Activated naive CD8-positive, alpha-beta T cell treated with anti-CD3 and anti-CD28 coated beads, Interleukin-2, amount 10 ng/mL, durations not matched to agents 7 days and 5 days (primary cell): ENCODE measurements at regions not wholly inside any gene's neighbourhood (a gene's known extent, or its start where the extent isn't known, plus 50 kb on each side); places are given as distances from the start of the nearest gene placed in this dataset.
"Not testable (repeated sequence)": the region's sequence is repeated elsewhere in the genome, so short reads cannot be mapped to it uniquely, and the experiment has no call there.

Experiments used
- ATAC-seq: fragments of 150-1000 bp; cut with Tn5 transposase; one replicate; pipeline ENCODE4 v1.10.0; 2021; ENCODE audit warnings: low read depth, moderate library complexity
- POLR2A ChIA-PET: fragments of 350-600 bp; sonication (Branson Sonifier 250); formaldehyde crosslinking; loops from one replicate; lab custom pipeline; 2021; ENCODE audit warnings: antibody characterized with exemption; lab: Charles Lee
- DNase-seq: peaks from one replicate; pipeline ENCODE4 v3.0.0; 2021
- H3K27ac Mint-ChIP-seq: one replicate; pipeline ENCODE4 v1.8.0; 2022; ENCODE audit warnings: mild to moderate bottlenecking, mixed read lengths
- H3K27me3 Mint-ChIP-seq: one replicate; pipeline ENCODE4 v1.8.0; 2022; ENCODE audit warnings: mild to moderate bottlenecking, moderate library complexity, mixed read lengths
- H3K36me3 Mint-ChIP-seq: one replicate; pipeline ENCODE4 v1.8.0; 2021; ENCODE audit warnings: mild to moderate bottlenecking, mixed read lengths
- H3K4me1 Mint-ChIP-seq: one replicate; pipeline ENCODE4 v1.8.0; 2021; ENCODE audit warnings: mixed read lengths
- H3K4me3 Mint-ChIP-seq: one replicate; pipeline ENCODE4 v1.8.0; 2022; ENCODE audit warnings: mild to moderate bottlenecking, moderate library complexity, mixed read lengths
- H3K9me3 Mint-ChIP-seq: one replicate; pipeline ENCODE4 v1.8.0; 2021; ENCODE audit warnings: mixed read lengths

- H3K4me1 Mint-ChIP-seq, result no peaks in the 10 kb centered on the region
- peaks cover 6% of the 10 kb centered on the region for H3K9me3 Mint-ChIP-seq
- POLR2A ChIA-PET, result no interaction called here
These were observed 383.6 kb downstream of the COG6 start for GRCh38 chr13:40039061-40039460.

GRCh38 chr13:40042991-40043390 is 387.5 kb downstream of the COG6 start:
- H3K9me3 Mint-ChIP-seq, result peaks cover 4% of the 10 kb centered on the region
- DNase-seq, result no peak
- H3K27me3 Mint-ChIP-seq, result peaks cover 14% of the 10 kb centered on the region
- no peaks in the 10 kb centered on the region for H3K36me3 Mint-ChIP-seq
- no peak overlapping the region for H3K4me3 Mint-ChIP-seq
- no peak for ATAC-seq
- no peak overlapping the region for H3K27ac Mint-ChIP-seq
- POLR2A ChIA-PET, result no interaction called here
- no peaks in the 10 kb centered on the region for H3K4me1 Mint-ChIP-seq

More at GRCh38 chr13:40039061-40039460, 383.6 kb downstream of the COG6 start:
- no peak for ATAC-seq
- peaks cover 13% of the 10 kb centered on the region for H3K27me3 Mint-ChIP-seq
- DNase-seq, result no peak
- no peak overlapping the region for H3K4me3 Mint-ChIP-seq
- H3K36me3 Mint-ChIP-seq, result no peaks in the 10 kb centered on the region
- H3K27ac Mint-ChIP-seq, result no peak overlapping the region

- Mint-ChIP-seq H3K36me3 (no peaks in the 10 kb centered on the region), H3K9me3 (peaks cover 4% of the 10 kb centered on the region), H3K4me3 (no peak overlapping the region), H3K27ac (no peak overlapping the region), H3K4me1 (peaks cover 4% of the 10 kb centered on the region), H3K27me3 (peaks cover 9% of the 10 kb centered on the region)
- POLR2A ChIA-PET, result no interaction called here
- no peak for DNase-seq
- ATAC-seq, result no peak
These were observed 388.3 kb downstream of the COG6 start for GRCh38 chr13:40043764-40044163.

- no peak for DNase-seq
- no peak for ATAC-seq
- Mint-ChIP-seq H3K36me3 (no peaks in the 10 kb centered on the region), H3K4me1 (peaks cover 4% of the 10 kb centered on the region), H3K27me3 (peaks cover 10% of the 10 kb centered on the region), H3K27ac (no peak overlapping the region), H3K4me3 (no peak overlapping the region), H3K9me3 (peaks cover 1% of the 10 kb centered on the region)
- POLR2A ChIA-PET, result no interaction called here
These were observed 391.9 kb downstream of the COG6 start for GRCh38 chr13:40047322-40047771.

GRCh38 chr13:40048551-40048950 is 393.1 kb downstream of the COG6 start:
- POLR2A ChIA-PET, result no interaction called here
- no peak overlapping the region for H3K4me3 Mint-ChIP-seq
- DNase-seq, result no peak
- peaks cover 4% of the 10 kb centered on the region for H3K4me1 Mint-ChIP-seq
- H3K27me3 Mint-ChIP-seq, result peaks cover 7% of the 10 kb centered on the region
- peaks cover 1% of the 10 kb centered on the region for H3K9me3 Mint-ChIP-seq
- no peak for ATAC-seq
- no peak overlapping the region for H3K27ac Mint-ChIP-seq
- peaks cover 2% of the 10 kb centered on the region for H3K36me3 Mint-ChIP-seq

- DNase-seq, result no peak
- H3K27me3 Mint-ChIP-seq, result peaks cover 2% of the 10 kb centered on the region
- peaks cover 4% of the 10 kb centered on the region for H3K36me3 Mint-ChIP-seq
- no peak for ATAC-seq
- H3K9me3 Mint-ChIP-seq, result peaks cover 1% of the 10 kb centered on the region
- H3K4me3 Mint-ChIP-seq, result no peak overlapping the region
- peaks cover 4% of the 10 kb centered on the region for H3K4me1 Mint-ChIP-seq
- POLR2A ChIA-PET, result no interaction called here
- no peak overlapping the region for H3K27ac Mint-ChIP-seq
These were observed 397.5 kb downstream of the COG6 start for GRCh38 chr13:40052954-40053353.

- peaks cover 4% of the 10 kb centered on the region for H3K36me3 Mint-ChIP-seq
- peaks cover 2% of the 10 kb centered on the region for H3K4me1 Mint-ChIP-seq
- ATAC-seq, result no peak
- peaks cover 1% of the 10 kb centered on the region for H3K9me3 Mint-ChIP-seq
- peaks cover 2% of the 10 kb centered on the region for H3K27me3 Mint-ChIP-seq
- POLR2A ChIA-PET, result no interaction called here
- no peak overlapping the region for H3K4me3 Mint-ChIP-seq
- DNase-seq, result no peak
- H3K27ac Mint-ChIP-seq, result no peak overlapping the region
These were observed 397.9 kb downstream of the COG6 start for GRCh38 chr13:40053401-40053800.

GRCh38 chr13:40054422-40054821 is 399.0 kb downstream of the COG6 start:
- H3K27me3 Mint-ChIP-seq, POLR2A ChIA-PET, DNase-seq, H3K9me3 Mint-ChIP-seq, H3K4me3 Mint-ChIP-seq, H3K27ac Mint-ChIP-seq, ATAC-seq, H3K4me1 Mint-ChIP-seq, H3K36me3 Mint-ChIP-seq: not testable (repeated sequence)

- DNase-seq (no peak), ATAC-seq (no peak)
- Mint-ChIP-seq H3K36me3 (peaks cover 8% of the 10 kb centered on the region), H3K4me1 (peaks cover 5% of the 10 kb centered on the region), H3K9me3 (peaks cover 3% of the 10 kb centered on the region), H3K4me3 (no peak overlapping the region), H3K27me3 (no peaks in the 10 kb centered on the region), H3K27ac (no peak overlapping the region)
- POLR2A ChIA-PET, result no interaction called here
These were observed 401.6 kb downstream of the COG6 start for GRCh38 chr13:40056898-40057619.

GRCh38 chr13:40058757-40059236 is 403.3 kb downstream of the COG6 start:
- Mint-ChIP-seq H3K4me1 (peaks cover 9% of the 10 kb centered on the region), H3K9me3 (peaks cover 3% of the 10 kb centered on the region), H3K27me3 (no peaks in the 10 kb centered on the region), H3K27ac (no peak overlapping the region), H3K4me3 (no peak overlapping the region), H3K36me3 (peaks cover 6% of the 10 kb centered on the region)
- no peak for ATAC-seq
- DNase-seq, result no peak
- POLR2A ChIA-PET, result no interaction called here

GRCh38 chr13:40059540-40060232 is 404.2 kb downstream of the COG6 start:
- peaks cover 6% of the 10 kb centered on the region for H3K36me3 Mint-ChIP-seq
- no peaks in the 10 kb centered on the region for H3K27me3 Mint-ChIP-seq
- H3K9me3 Mint-ChIP-seq, result peaks cover 3% of the 10 kb centered on the region
- DNase-seq (no peak), ATAC-seq (no peak)
- peaks cover 13% of the 10 kb centered on the region for H3K4me1 Mint-ChIP-seq
- no peak overlapping the region for H3K4me3 Mint-ChIP-seq
- no peak overlapping the region for H3K27ac Mint-ChIP-seq
- POLR2A ChIA-PET, result no interaction called here

- Mint-ChIP-seq H3K4me1 (peaks cover 13% of the 10 kb centered on the region), H3K36me3 (peaks cover 6% of the 10 kb centered on the region), H3K4me3 (no peak overlapping the region), H3K27me3 (no peaks in the 10 kb centered on the region), H3K9me3 (peaks cover 3% of the 10 kb centered on the region), H3K27ac (no peak overlapping the region)
- ATAC-seq (no peak), DNase-seq (no peak)
- POLR2A ChIA-PET, result no interaction called here
These were observed 405.0 kb downstream of the COG6 start for GRCh38 chr13:40060296-40061007.
